ENCODE measurements at regions not wholly inside any gene's neighbourhood (a gene's known extent, or its start where the extent isn't known, plus 50 kb on each side); places are given as distances from the start of the nearest gene placed in this dataset.
"Not testable (repeated sequence)": the region's sequence is repeated elsewhere in the genome, so short reads cannot be mapped to it uniquely, and the experiment has no call there.

GRCh38 chr5:10880934-10881333, 119.9 kb upstream of the DAP start:
- no peaks in the 10 kb centered on the region for H3K9me3 Mint-ChIP-seq
- no CpG with 5 or more reads among the region's 4 CpGs for whole genome bisulfite sequencing (ENCODE audit: extremely low coverage, insufficient read length, low lambda C conversion rate)

GRCh38 chr5:10876996-10877395, 116.0 kb upstream of the DAP start:
- H3K27ac ChIP-seq (ENCODE audit: insufficient read length, low read depth, low read length); H4K20me1 ChIP-seq (ENCODE audit: control insufficient read depth, insufficient read depth, insufficient read length); H3K27ac Mint-ChIP-seq; H3K9ac ChIP-seq (ENCODE audit: extremely low read depth, insufficient read length, low read length); H4K91ac ChIP-seq (ENCODE audit: insufficient read length, low read depth, low read length); H3K79me1 ChIP-seq (ENCODE audit: insufficient read depth, low read depth, low read length, poor library complexity, severe bottlenecking); H3K23me2 ChIP-seq (ENCODE audit: insufficient read length, low read depth, low read length, poor library complexity, severe bottlenecking); H2AK5ac ChIP-seq (ENCODE audit: insufficient read length, low read length); H2BK120ac ChIP-seq (ENCODE audit: low read depth, low read length, poor library complexity, severe bottlenecking); H3K79me2 ChIP-seq (ENCODE audit: insufficient read depth, low read length); DNase-seq; H3K4me3 Mint-ChIP-seq; H3K9me3 Mint-ChIP-seq; H3K18ac ChIP-seq (ENCODE audit: insufficient read length, low read depth, low read length); H2BK12ac ChIP-seq (ENCODE audit: insufficient read length, low read depth, low read length); H3K4ac ChIP-seq (ENCODE audit: low read depth, low read length); H2AFZ ChIP-seq (ENCODE audit: low read length); H3K23ac ChIP-seq (ENCODE audit: insufficient read length, low read depth, low read length); H4K5ac ChIP-seq (ENCODE audit: insufficient read length, low read depth, low read length); H3K4me1 ChIP-seq (ENCODE audit: insufficient read depth, low read length); H4K8ac ChIP-seq (replicated peaks; ENCODE audit: insufficient read length, low read depth, low read length); H3K14ac ChIP-seq (ENCODE audit: insufficient read depth, low read length); H3K4me2 ChIP-seq (ENCODE audit: insufficient read depth, insufficient read length, low read length); H3K27me3 Mint-ChIP-seq (ENCODE audit: low read depth); H3K4me1 Mint-ChIP-seq; H3K56ac ChIP-seq (ENCODE audit: insufficient read length, low read depth, low read length); H2BK20ac ChIP-seq (ENCODE audit: low read depth, low read length, poor library complexity, severe bottlenecking); H3T11ph ChIP-seq (ENCODE audit: low read length); H2BK5ac ChIP-seq (ENCODE audit: insufficient read length, low read length); H3K27me3 ChIP-seq (ENCODE audit: insufficient read depth, low read length); H3K36me3 Mint-ChIP-seq (ENCODE audit: insufficient read depth in 1 of 3, low read depth in 3 of 3); H2BK15ac ChIP-seq (ENCODE audit: low read depth, low read length); H3K9me3 ChIP-seq (ENCODE audit: control insufficient read depth, low read depth, low read length): not testable (repeated sequence)
- no CpG with 5 or more reads among the region's 4 CpGs for WGBS (ENCODE audit: extremely low coverage, insufficient read length, low lambda C conversion rate)

More at GRCh38 chr5:10880934-10881333, 119.9 kb upstream of the DAP start:
- H2AK5ac ChIP-seq (ENCODE audit: insufficient read length, low read length): no peak overlapping the region
- no peak overlapping the region for H4K8ac ChIP-seq (replicated peaks; ENCODE audit: insufficient read length, low read depth, low read length)
- H4K91ac ChIP-seq (ENCODE audit: insufficient read length, low read depth, low read length): no peak overlapping the region
- H3K27me3 Mint-ChIP-seq (ENCODE audit: low read depth): peaks cover 5% of the 10 kb centered on the region; the same call in 1 of the 2 replicates
- no peak overlapping the region for H3T11ph ChIP-seq (ENCODE audit: low read length)
- no peak overlapping the region for H4K5ac ChIP-seq (ENCODE audit: insufficient read length, low read depth, low read length)
- no peak for TF ChIP-seq CTCF (conservative IDR thresholded peaks at IDR 0.05)
- no peak overlapping the region for H3K18ac ChIP-seq (ENCODE audit: insufficient read length, low read depth, low read length)
- no peak overlapping the region for H2BK12ac ChIP-seq (ENCODE audit: insufficient read length, low read depth, low read length)
- H2BK20ac ChIP-seq (ENCODE audit: low read depth, low read length, poor library complexity, severe bottlenecking): no peak overlapping the region
- H3K9me3 ChIP-seq (ENCODE audit: control insufficient read depth, low read depth, low read length): no peaks in the 10 kb centered on the region
- no peak overlapping the region for H3K27ac ChIP-seq (ENCODE audit: insufficient read length, low read depth, low read length)
- peaks cover 4 to 5% of the 10 kb centered on the region in 2 experiments for H3K4me1 Mint-ChIP-seq
- no peak overlapping the region for H2BK5ac ChIP-seq (ENCODE audit: insufficient read length, low read length)
- H2BK120ac ChIP-seq (ENCODE audit: low read depth, low read length, poor library complexity, severe bottlenecking): no peak overlapping the region
- H3K27ac Mint-ChIP-seq: no peak overlapping the region
- H3K14ac ChIP-seq (ENCODE audit: insufficient read depth, low read length): no peak overlapping the region
- no peaks in the 10 kb centered on the region for H3K36me3 Mint-ChIP-seq (ENCODE audit: insufficient read depth in 1 of 3, low read depth in 3 of 3)
- H3K79me1 ChIP-seq (ENCODE audit: insufficient read depth, low read depth, low read length, poor library complexity, severe bottlenecking): no peaks in the 10 kb centered on the region
- H3K4me3 Mint-ChIP-seq: no peak overlapping the region
- no peak overlapping the region for H3K23ac ChIP-seq (ENCODE audit: insufficient read length, low read depth, low read length)
- no peaks in the 10 kb centered on the region for H3K4me1 ChIP-seq (ENCODE audit: insufficient read depth, low read length)
- H3K79me2 ChIP-seq (ENCODE audit: insufficient read depth, low read length): no peaks in the 10 kb centered on the region
- DNase-seq: no peak
- H3K4me2 ChIP-seq (ENCODE audit: insufficient read depth, insufficient read length, low read length): no peak overlapping the region
- no peak overlapping the region for H2AFZ ChIP-seq (ENCODE audit: low read length)
- H3K23me2 ChIP-seq (ENCODE audit: insufficient read length, low read depth, low read length, poor library complexity, severe bottlenecking): no peaks in the 10 kb centered on the region
- H3K27me3 ChIP-seq (ENCODE audit: insufficient read depth, low read length): no peaks in the 10 kb centered on the region
- no peak overlapping the region for H3K4ac ChIP-seq (ENCODE audit: low read depth, low read length)
- no peaks in the 10 kb centered on the region for H4K20me1 ChIP-seq (ENCODE audit: control insufficient read depth, insufficient read depth, insufficient read length)
- no peak overlapping the region for H3K56ac ChIP-seq (ENCODE audit: insufficient read length, low read depth, low read length)
- no peak overlapping the region for H2BK15ac ChIP-seq (ENCODE audit: low read depth, low read length)
- H3K9ac ChIP-seq (ENCODE audit: extremely low read depth, insufficient read length, low read length): no peak overlapping the region
